Sigmoid colon (tissue), 4 donors: ENCODE measurements at regions not wholly inside any gene's neighbourhood (a gene's known extent, or its start where the extent isn't known, plus 50 kb on each side); places are given as distances from the start of the nearest gene placed in this dataset.

Experiments used
- POLR2A ChIP-seq, 2 donors: fragments of 450-650 bp; IDR thresholded peaks; one replicate each; pipeline ENCODE4 v1.6.1; 2016; ENCODE audit warnings: antibody characterized with exemption in 2 of 2, mild to moderate bottlenecking in 2 of 2, moderate library complexity in 2 of 2
- POLR2AphosphoS5 ChIP-seq, 4 donors: sonication (generic); formaldehyde crosslinking; IDR thresholded peaks; one replicate each; pipeline ENCODE4 v1.6.1; 2017; ENCODE audit warnings: antibody characterized with exemption in 4 of 4

DNA sequence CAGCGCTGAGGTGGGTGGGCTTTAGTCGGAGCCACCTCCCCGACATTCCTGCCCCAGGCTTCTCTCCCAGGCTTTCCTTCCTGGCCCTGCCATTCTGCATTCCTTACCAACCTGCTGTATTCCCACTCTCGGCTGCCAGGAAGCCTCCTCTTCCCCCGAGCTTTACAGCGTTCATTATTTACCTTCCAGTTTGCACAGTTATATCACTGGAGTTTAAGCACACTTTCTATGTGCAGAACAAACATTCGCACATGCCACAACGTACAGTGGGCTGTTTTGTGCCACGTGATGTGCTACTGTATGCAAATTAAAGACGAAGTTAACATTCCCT lies 246.3 kb downstream of the SOX11 start:
- TF ChIP-seq POLR2A (IDR thresholded peaks at IDR 0.05) (no peak), POLR2AphosphoS5 (IDR thresholded peaks at IDR 0.05) (no peak)
